Hematopoietic multipotent progenitor cell treated with erythropoietin and hydrocortisone succinate and interleukin-3 and kit ligand, for 17 days (in vitro differentiated cells): ENCODE measurements at regions not wholly inside any gene's neighbourhood (a gene's known extent, or its start where the extent isn't known, plus 50 kb on each side); places are given as distances from the start of the nearest gene placed in this dataset.

Experiments
- DNase-seq: peaks from one replicate; pipeline ENCODE4 v3.0.0-alpha.2; 2015; ENCODE audit warnings: low spot score

GRCh38 chr2:12027136-12027535 is 280.7 kb downstream of the LPIN1 start:
- DNase-seq, result no peak

- no peak for DNase-seq
Measured at GRCh38 chr2:12031866-12032265, 285.4 kb downstream of the LPIN1 start.

GRCh38 chr2:12032398-12032797 is 286.0 kb downstream of the LPIN1 start:
- DNase-seq, result no peak

GRCh38 chr2:12032975-12033374 is 286.5 kb downstream of the LPIN1 start:
- DNase-seq, result no peak

GRCh38 chr2:12033494-12033893 is 287.1 kb downstream of the LPIN1 start:
- no peak for DNase-seq

GRCh38 chr2:12034382-12034781 is 287.9 kb downstream of the LPIN1 start:
- no peak for DNase-seq

- no peak for DNase-seq
Measured at GRCh38 chr2:12035029-12035720, 288.7 kb downstream of the LPIN1 start.

GRCh38 chr2:12035956-12036639 is 289.7 kb downstream of the LPIN1 start:
- no peak for DNase-seq

- DNase-seq, result no peak
Measured at GRCh38 chr2:12036640-12036983, 290.2 kb downstream of the LPIN1 start.

- no peak for DNase-seq
Measured at GRCh38 chr2:12037301-12037700, 290.9 kb downstream of the LPIN1 start.

GRCh38 chr2:12041236-12041635 is 294.8 kb downstream of the LPIN1 start:
- no peak for DNase-seq

- no peak for DNase-seq
Measured at GRCh38 chr2:12043131-12043530, 296.7 kb downstream of the LPIN1 start.

- no peak for DNase-seq
Measured at GRCh38 chr2:12044857-12045256, 298.4 kb downstream of the LPIN1 start.

GRCh38 chr2:12045864-12046291 is 299.4 kb downstream of the LPIN1 start:
- no peak for DNase-seq

- no peak for DNase-seq
Measured at GRCh38 chr2:12046641-12047040, 300.2 kb downstream of the LPIN1 start.

GRCh38 chr2:12047761-12048160 is 301.3 kb downstream of the LPIN1 start:
- no peak for DNase-seq

- DNase-seq, result no peak
Measured at GRCh38 chr2:12048550-12048949, 302.1 kb downstream of the LPIN1 start.

- no peak for DNase-seq
Measured at GRCh38 chr2:12050396-12050795, 304.0 kb downstream of the LPIN1 start.

- DNase-seq, result no peak
Measured at GRCh38 chr2:12051831-12052230, 305.4 kb downstream of the LPIN1 start.

GRCh38 chr2:12052796-12053195 is 306.4 kb downstream of the LPIN1 start:
- DNase-seq, result no peak

GRCh38 chr2:12054956-12055618 is 308.7 kb downstream of the LPIN1 start:
- DNase-seq, result no peak

GRCh38 chr2:12057436-12058166 is 311.2 kb downstream of the LPIN1 start:
- no peak for DNase-seq
